ENCODE measurements at regions not wholly inside any gene's neighbourhood (a gene's known extent, or its start where the extent isn't known, plus 50 kb on each side); places are given as distances from the start of the nearest gene placed in this dataset.
A peak's percentile ranks its signal among the peaks of the same experiment; 100 is the strongest.

- no peak for DNase-seq
Observed at GRCh38 chr9:13809401-13809800, 504.5 kb downstream of the NFIB start.

GRCh38 chr9:13807118-13807517, 506.8 kb downstream of the NFIB start:
- no peak for DNase-seq

- DNase-seq = no peak
Observed at GRCh38 chr9:13806714-13807113, 507.2 kb downstream of the NFIB start.

- peak; percentile 75 for DNase-seq
Observed at GRCh38 chr9:13805546-13805945, 508.4 kb downstream of the NFIB start.

- DNase-seq = peak; percentile 71
Observed at GRCh38 chr9:13804532-13804931, 509.4 kb downstream of the NFIB start.

- DNase-seq = no peak
Observed at GRCh38 chr9:13800776-13801175, 513.2 kb downstream of the NFIB start.

GRCh38 chr9:13797701-13798100, 516.2 kb downstream of the NFIB start:
- DNase-seq = peak; percentile 22

GRCh38 chr9:13791816-13792215, 512.3 kb upstream of the MPDZ start:
- DNase-seq = no peak

GRCh38 chr9:13790055-13790454, 510.6 kb upstream of the MPDZ start:
- DNase-seq = no peak

- DNase-seq = peak; percentile 86
Observed at GRCh38 chr9:13787234-13787833, 507.8 kb upstream of the MPDZ start.

GRCh38 chr9:13786711-13787110, 507.2 kb upstream of the MPDZ start:
- DNase-seq = peak; percentile 10

- peak; percentile 82 for DNase-seq
Observed at GRCh38 chr9:13786131-13786530, 506.6 kb upstream of the MPDZ start.

GRCh38 chr9:13779106-13779505, 499.6 kb upstream of the MPDZ start:
- no peak for DNase-seq

GRCh38 chr9:13778631-13779030, 499.1 kb upstream of the MPDZ start:
- DNase-seq = peak; percentile 51

GRCh38 chr9:13770956-13771355, 491.5 kb upstream of the MPDZ start:
- no peak for DNase-seq

- no peak for DNase-seq
Observed at GRCh38 chr9:13769641-13770040, 490.1 kb upstream of the MPDZ start.

GRCh38 chr9:13769006-13769405, 489.5 kb upstream of the MPDZ start:
- DNase-seq = no peak

- no peak for DNase-seq
Observed at GRCh38 chr9:13762209-13762608, 482.7 kb upstream of the MPDZ start.

GRCh38 chr9:13759551-13759950, 480.1 kb upstream of the MPDZ start:
- no peak for DNase-seq

GRCh38 chr9:13758936-13759335, 479.4 kb upstream of the MPDZ start:
- no peak for DNase-seq

- no peak for DNase-seq
Observed at GRCh38 chr9:13756943-13757342, 477.5 kb upstream of the MPDZ start.

GRCh38 chr9:13755551-13755950, 476.1 kb upstream of the MPDZ start:
- DNase-seq = no peak

- no peak for DNase-seq
Observed at GRCh38 chr9:13750639-13751038, 471.1 kb upstream of the MPDZ start.

GRCh38 chr9:13750061-13750460, 470.6 kb upstream of the MPDZ start:
- DNase-seq = peak; percentile 99

GRCh38 chr9:13746876-13747275, 467.4 kb upstream of the MPDZ start:
- DNase-seq = no peak

Data from fibroblast of skin of right biceps (primary cell).